WTC11 (cell line): ENCODE measurements at regions not wholly inside any gene's neighbourhood (a gene's known extent, or its start where the extent isn't known, plus 50 kb on each side); places are given as distances from the start of the nearest gene placed in this dataset.
"Not testable (repeated sequence)": the region's sequence is repeated elsewhere in the genome, so short reads cannot be mapped to it uniquely, and the experiment has no call there.

Experiments
- ATAC-seq: fragments of 200-7000 bp; cut with Tn5 transposase; 2 replicates; pipeline ENCODE4 v1.10.0; 2021; ENCODE audit warnings: mild to moderate bottlenecking, moderate library complexity
- CTCF ChIA-PET: fragments of 300-600 bp; sonication (Branson Sonifier 250); formaldehyde crosslinking; loops from one replicate; lab custom pipeline; 2021; ENCODE audit warnings: antibody characterized with exemption; lab: Charles Lee
- POLR2A ChIA-PET: fragments of 350-600 bp; sonication (Branson Sonifier 250); formaldehyde crosslinking; loops from one replicate; lab custom pipeline; 2021; ENCODE audit warnings: antibody characterized with exemption; lab: Charles Lee
- DNase-seq: peaks from one replicate; pipeline ENCODE4 v3.0.0; 2021; ENCODE audit warnings: low spot score
- H3K27ac Mint-ChIP-seq: 2 replicates; pipeline ENCODE4 v1.8.0; 2021; ENCODE audit warnings: mixed read lengths
- H3K27me3 Mint-ChIP-seq: 2 replicates; pipeline ENCODE4 v1.8.0; 2021; ENCODE audit warnings: low read depth, mild to moderate bottlenecking, moderate library complexity, mixed read lengths
- H3K36me3 Mint-ChIP-seq: 2 replicates; pipeline ENCODE4 v1.8.0; 2021; ENCODE audit warnings: mixed read lengths
- H3K4me1 Mint-ChIP-seq: 2 replicates; pipeline ENCODE4 v1.8.0; 2022; ENCODE audit warnings: mixed read lengths
- H3K4me3 Mint-ChIP-seq: 2 replicates; pipeline ENCODE4 v1.8.0; 2021; ENCODE audit warnings: mild to moderate bottlenecking, moderate library complexity, mixed read lengths
- H3K9me3 Mint-ChIP-seq: 2 replicates; pipeline ENCODE4 v1.8.0; 2021; ENCODE audit warnings: mixed read lengths
- ARID4B ChIP-seq: sonication (generic); formaldehyde crosslinking; IDR thresholded peaks from 2 replicates; pipeline ENCODE4 v1.8.0; 2023; ENCODE audit warnings: missing genetic modification reagents, mild to moderate bottlenecking, borderline replicate concordance
- ATF1 ChIP-seq: sonication (generic); formaldehyde crosslinking; IDR thresholded peaks from 2 replicates; pipeline ENCODE4 v1.8.1; 2023; ENCODE audit warnings: mild to moderate bottlenecking, moderate library complexity, missing genetic modification reagents
- ATF3 ChIP-seq: sonication (generic); formaldehyde crosslinking; conservative IDR thresholded peaks from 2 replicates; pipeline ENCODE4 v1.8.1; 2022; ENCODE audit warnings: mild to moderate bottlenecking, missing genetic modification reagents
- CBFB ChIP-seq: sonication (generic); formaldehyde crosslinking; IDR thresholded peaks from 2 replicates; pipeline ENCODE4 v1.8.1; 2022; ENCODE audit warnings: mild to moderate bottlenecking, low read depth, missing genetic modification reagents
- CTCF ChIP-seq: fragments of 200-600 bp; IDR thresholded peaks from 2 replicates; pipeline ENCODE4 v1.8.0; 2022; ENCODE audit warnings: antibody characterized with exemption
- ETV6 ChIP-seq: sonication (generic); formaldehyde crosslinking; IDR thresholded peaks from 2 replicates; pipeline ENCODE4 v1.8.1; 2022; ENCODE audit warnings: mild to moderate bottlenecking, missing genetic modification reagents
- FOXP4 ChIP-seq: sonication (generic); formaldehyde crosslinking; IDR thresholded peaks from 2 replicates; pipeline ENCODE4 v1.8.0; 2022; ENCODE audit warnings: mild to moderate bottlenecking, missing genetic modification reagents
- HMGA2 ChIP-seq: fragments of 250-450 bp; sonication (Bioruptor Pico); IDR thresholded peaks from 2 replicates; pipeline ENCODE4 v1.4.0; 2021; ENCODE audit warnings: mild to moderate bottlenecking, moderate library complexity
- JUN ChIP-seq: sonication (generic); formaldehyde crosslinking; IDR thresholded peaks from 2 replicates; pipeline ENCODE4 v1.8.0; 2023; ENCODE audit warnings: mild to moderate bottlenecking, missing genetic modification reagents
- NFATC4 ChIP-seq: fragments of 250-450 bp; sonication (Bioruptor Pico); IDR thresholded peaks from 2 replicates; pipeline ENCODE4 v1.9.0; 2021; ENCODE audit warnings: mild to moderate bottlenecking
- PREB ChIP-seq: sonication (generic); formaldehyde crosslinking; IDR thresholded peaks from 2 replicates; pipeline ENCODE4 v1.8.1; 2022; ENCODE audit warnings: mild to moderate bottlenecking, missing genetic modification reagents, moderate library complexity, borderline replicate concordance
- USF2 ChIP-seq: sonication (generic); formaldehyde crosslinking; IDR thresholded peaks from 2 replicates; pipeline ENCODE4 v1.8.1; 2023; ENCODE audit warnings: mild to moderate bottlenecking, missing genetic modification reagents, moderate library complexity
- ZMAT4 ChIP-seq: fragments of 250-450 bp; sonication (Bioruptor Pico); IDR thresholded peaks from 2 replicates; pipeline ENCODE4 v1.9.0; 2021; ENCODE audit warnings: mild to moderate bottlenecking
- ZNF121 ChIP-seq: sonication (generic); formaldehyde crosslinking; IDR thresholded peaks from 2 replicates; pipeline ENCODE4 v1.8.0; 2023; ENCODE audit warnings: missing genetic modification reagents
- ZNF423 ChIP-seq: fragments of 250-450 bp; sonication (Bioruptor Pico); IDR thresholded peaks from 2 replicates; pipeline ENCODE4 v2.1.2; 2022; ENCODE audit warnings: mild to moderate bottlenecking, moderate library complexity
- ZNF512 ChIP-seq: sonication (generic); formaldehyde crosslinking; IDR thresholded peaks from 2 replicates; pipeline ENCODE4 v1.8.1; 2022; ENCODE audit warnings: missing genetic modification reagents, borderline replicate concordance

GRCh38 chr11:57904376-57904775 lies 119.3 kb upstream of the OR9Q1 start:
- ChIA-PET POLR2A (no interaction called here), CTCF (no interaction called here)
- H3K4me3 Mint-ChIP-seq = no peak overlapping the region
- H3K27me3 Mint-ChIP-seq = no peaks in the 10 kb centered on the region; the same call in none of the 2 replicates
- H3K36me3 Mint-ChIP-seq = peaks cover 25% of the 10 kb centered on the region
- H3K27ac Mint-ChIP-seq = no peak overlapping the region
- no peak for ATAC-seq
- DNase-seq = no peak
- TF ChIP-seq JUN (no peak), ARID4B (no peak), CTCF (no peak), CBFB (CRISPR knock-in tag) (no peak), ATF1 (CRISPR knock-in tag) (no peak), PREB (CRISPR knock-in tag) (no peak), NFATC4 (CRISPR knock-in tag) (no peak), ZNF121 (no peak), ZNF423 (CRISPR knock-in tag) (no peak), ATF3 (CRISPR knock-in tag) (no peak), ETV6 (CRISPR knock-in tag) (no peak), FOXP4 (CRISPR knock-in tag) (no peak), USF2 (CRISPR knock-in tag) (no peak), ZMAT4 (CRISPR knock-in tag) (no peak), HMGA2 (CRISPR knock-in tag) (no peak)
- TF ChIP-seq, all 79 proteins: peak for 0
- peaks cover 49% of the 10 kb centered on the region for H3K9me3 Mint-ChIP-seq
- H3K4me1 Mint-ChIP-seq = peaks cover 21% of the 10 kb centered on the region

GRCh38 chr11:57905439-57905838 lies 118.2 kb upstream of the OR9Q1 start:
- DNase-seq = no peak
- no peak overlapping the region for H3K4me3 Mint-ChIP-seq
- TF ChIP-seq ZNF512 = no peak
- ATAC-seq = no peak
- peaks cover 55% of the 10 kb centered on the region for H3K9me3 Mint-ChIP-seq
- CTCF ChIA-PET = no interaction called here
- no peak overlapping the region for H3K27ac Mint-ChIP-seq
- H3K27me3 Mint-ChIP-seq = no peaks in the 10 kb centered on the region; the same call in none of the 2 replicates
- peaks cover 21% of the 10 kb centered on the region for H3K4me1 Mint-ChIP-seq
- POLR2A ChIA-PET = no interaction called here
- peaks cover 25% of the 10 kb centered on the region for H3K36me3 Mint-ChIP-seq

- DNase-seq, H3K27me3 Mint-ChIP-seq, H3K4me3 Mint-ChIP-seq, H3K27ac Mint-ChIP-seq, ATAC-seq, POLR2A ChIA-PET, CTCF ChIA-PET: not testable (repeated sequence)
- Mint-ChIP-seq H3K9me3 (peaks cover 55% of the 10 kb centered on the region), H3K4me1 (peaks cover 16% of the 10 kb centered on the region), H3K36me3 (peaks cover 25% of the 10 kb centered on the region)
Measured at GRCh38 chr11:57908399-57908798, 115.3 kb upstream of the OR9Q1 start.
